H9 (cell line): ENCODE measurements at regions not wholly inside any gene's neighbourhood (a gene's known extent, or its start where the extent isn't known, plus 50 kb on each side); places are given as distances from the start of the nearest gene placed in this dataset.

Experiments
- DNase-seq: peaks from one replicate; pipeline ENCODE4 v3.0.0-alpha.2; 2017
- H2AFZ ChIP-seq: one replicate; pipeline ENCODE4 v1.6.1; 2013; ENCODE audit warnings: mild to moderate bottlenecking, low read length, control low read depth, moderate library complexity
- H2AK5ac ChIP-seq: 2 replicates; pipeline ENCODE4 v1.6.1; 2013; ENCODE audit warnings: low read length, control low read depth, mixed read lengths; ENCODE audit not compliant: insufficient read length
- H2BK120ac ChIP-seq: one replicate; pipeline ENCODE4 v1.6.1; 2013; ENCODE audit warnings: low read depth, mild to moderate bottlenecking, low read length, control low read depth, inconsistent platforms; ENCODE audit not compliant: poor library complexity, severe bottlenecking
- H2BK12ac ChIP-seq: 2 replicates; pipeline ENCODE4 v1.6.1; 2013; ENCODE audit warnings: low read length, control low read depth, mixed read lengths, low read depth; ENCODE audit not compliant: insufficient read length
- H2BK15ac ChIP-seq: 2 replicates; pipeline ENCODE4 v1.6.1; 2013; ENCODE audit warnings: low read depth, low read length, control low read depth
- H2BK20ac ChIP-seq: one replicate; pipeline ENCODE4 v1.6.1; 2013; ENCODE audit warnings: low read depth, mild to moderate bottlenecking, low read length, control low read depth, inconsistent platforms; ENCODE audit not compliant: poor library complexity, severe bottlenecking
- H2BK5ac ChIP-seq: 2 replicates; pipeline ENCODE4 v1.6.1; 2013; ENCODE audit warnings: low read length, control low read depth, mixed read lengths; ENCODE audit not compliant: insufficient read length
- H3K14ac ChIP-seq: 2 replicates; pipeline ENCODE4 v1.6.1; 2013; ENCODE audit warnings: low read length, control low read depth; ENCODE audit not compliant: insufficient read depth
- H3K18ac ChIP-seq: 2 replicates; pipeline ENCODE4 v1.6.1; 2013; ENCODE audit warnings: low read depth, mild to moderate bottlenecking, mixed read lengths, low read length, control low read depth; ENCODE audit not compliant: insufficient read length
- H3K23ac ChIP-seq: 2 replicates; pipeline ENCODE4 v1.6.1; 2013; ENCODE audit warnings: low read length, control low read depth, mixed read lengths, low read depth; ENCODE audit not compliant: insufficient read length
- H3K23me2 ChIP-seq: 2 replicates; pipeline ENCODE4 v1.6.1; 2013; ENCODE audit warnings: low read depth, mild to moderate bottlenecking, mixed read lengths, low read length, control low read depth; ENCODE audit not compliant: insufficient read length, poor library complexity, severe bottlenecking
- H3K27ac ChIP-seq: 2 replicates; pipeline ENCODE4 v1.5.1; 2013; ENCODE audit warnings: low read length, control low read depth, mixed read lengths, low read depth; ENCODE audit not compliant: insufficient read length
- H3K27me3 ChIP-seq: 2 replicates; pipeline ENCODE4 v1.6.1; 2013; ENCODE audit warnings: low read length, control low read depth, inconsistent platforms; ENCODE audit not compliant: insufficient read depth
- H3K4ac ChIP-seq: 2 replicates; pipeline ENCODE4 v1.6.1; 2013; ENCODE audit warnings: low read depth, mild to moderate bottlenecking, control low read depth, inconsistent platforms, low read length, moderate library complexity
- H3K4me1 ChIP-seq: 2 replicates; pipeline ENCODE4 v1.6.1; 2013; ENCODE audit warnings: low read length, control low read depth, inconsistent platforms; ENCODE audit not compliant: insufficient read depth
- H3K4me2 ChIP-seq: 2 replicates; pipeline ENCODE4 v1.6.1; 2013; ENCODE audit warnings: low read length, control low read depth, mixed read lengths; ENCODE audit not compliant: insufficient read length, insufficient read depth
- H3K56ac ChIP-seq: 2 replicates; pipeline ENCODE4 v1.6.1; 2013; ENCODE audit warnings: low read depth, mild to moderate bottlenecking, mixed read lengths, low read length, control low read depth; ENCODE audit not compliant: insufficient read length
- H3K79me1 ChIP-seq: 2 replicates; pipeline ENCODE4 v1.6.1; 2013; ENCODE audit warnings: low read depth, mild to moderate bottlenecking, moderate library complexity, low read length, control low read depth, inconsistent platforms; ENCODE audit not compliant: insufficient read depth, poor library complexity, severe bottlenecking
- H3K79me2 ChIP-seq: 2 replicates; pipeline ENCODE4 v1.6.1; 2013; ENCODE audit warnings: low read length, control low read depth, inconsistent platforms; ENCODE audit not compliant: insufficient read depth
- H3K9ac ChIP-seq: 2 replicates; pipeline ENCODE4 v1.6.1; 2013; ENCODE audit warnings: low read length, control low read depth, mixed read lengths; ENCODE audit not compliant: insufficient read length; ENCODE audit errors: extremely low read depth
- H3K9me3 ChIP-seq: one replicate; pipeline ENCODE4 v1.6.1; 2013; ENCODE audit warnings: low read depth, low read length, inconsistent platforms; ENCODE audit not compliant: control insufficient read depth
- H3T11ph ChIP-seq: one replicate; pipeline ENCODE4 v1.6.1; 2013; ENCODE audit warnings: mild to moderate bottlenecking, low read length, control low read depth, inconsistent platforms
- H4K20me1 ChIP-seq: one replicate; pipeline ENCODE4 v1.6.1; 2013; ENCODE audit not compliant: control insufficient read depth, insufficient read length, insufficient read depth
- H4K5ac ChIP-seq: 2 replicates; pipeline ENCODE4 v1.6.1; 2013; ENCODE audit warnings: low read depth, mild to moderate bottlenecking, mixed read lengths, low read length, control low read depth; ENCODE audit not compliant: insufficient read length
- H4K8ac ChIP-seq: replicated peaks from 2 replicates; pipeline ENCODE4 v1.6.1; 2013; ENCODE audit warnings: low read length, control low read depth, mixed read lengths, low read depth; ENCODE audit not compliant: insufficient read length
- H4K91ac ChIP-seq: 2 replicates; pipeline ENCODE4 v1.6.1; 2013; ENCODE audit warnings: low read depth, mild to moderate bottlenecking, moderate library complexity, mixed read lengths, low read length, control low read depth; ENCODE audit not compliant: insufficient read length
- H3K27ac Mint-ChIP-seq, 3 experiments: 2 replicates in 2 of 3; 3 replicates in 1 of 3; pipeline ENCODE4 v1.8.0; 2020 to 2021; ENCODE audit warnings: mixed read lengths in 3 of 3, mild to moderate bottlenecking in 1 of 3, moderate library complexity in 1 of 3
- H3K27me3 Mint-ChIP-seq: 2 replicates; pipeline ENCODE4 v1.8.0; 2021; ENCODE audit warnings: low read depth, mild to moderate bottlenecking, moderate library complexity, mixed read lengths
- H3K36me3 Mint-ChIP-seq, 3 experiments: 2 replicates in 2 of 3; 3 replicates in 1 of 3; pipeline ENCODE4 v1.8.0; 2020 to 2021; ENCODE audit warnings: low read depth in 3 of 3, mixed read lengths in 3 of 3; ENCODE audit not compliant: insufficient read depth in 1 of 3
- H3K4me1 Mint-ChIP-seq, 2 experiments: 2 replicates each; pipeline ENCODE4 v1.8.0; 2020; ENCODE audit warnings: mixed read lengths in 2 of 2
- H3K4me3 Mint-ChIP-seq, 2 experiments: 2 replicates in 1 of 2; 3 replicates in 1 of 2; pipeline ENCODE4 v1.8.0; 2020 to 2021; ENCODE audit warnings: mild to moderate bottlenecking in 2 of 2, mixed read lengths in 2 of 2, moderate library complexity in 1 of 2
- H3K9me3 Mint-ChIP-seq, 2 experiments: 2 replicates in 1 of 2; 3 replicates in 1 of 2; pipeline ENCODE4 v1.8.0; 2020; ENCODE audit warnings: mild to moderate bottlenecking in 2 of 2, mixed read lengths in 2 of 2, moderate library complexity in 1 of 2
- CTCF ChIP-seq: fragments of 200-600 bp; sonication (generic); conservative IDR thresholded peaks from 3 replicates; pipeline ENCODE4 v1.8.0; 2021; ENCODE audit warnings: antibody characterized with exemption, mild to moderate bottlenecking
- WGBS: extraction: QIAGEN DNeasy Blood & Tissue Kit; methylation state at CpG from one replicate; pipeline ENCODE4 v1.1.7; 2013; ENCODE audit warnings: missing lambda C conversion rate, low lambda C conversion rate, mixed read lengths; ENCODE audit not compliant: insufficient read length; ENCODE audit errors: extremely low coverage; 5-methylcytosine and 5-hydroxymethylcytosine counted together

- no CpG with 5 or more reads among the region's 2 CpGs for WGBS
- Histone ChIP-seq H4K5ac (no peak overlapping the region), H3K14ac (no peak overlapping the region), H3K79me2 (no peaks in the 10 kb centered on the region), H3K79me1 (no peaks in the 10 kb centered on the region), H3K18ac (no peak overlapping the region), H4K8ac (no peak overlapping the region), H2BK5ac (no peak overlapping the region), H3K4me2 (no peak overlapping the region), H3K56ac (no peak overlapping the region), H2BK15ac (no peak overlapping the region), H4K91ac (no peak overlapping the region), H3K23me2 (no peaks in the 10 kb centered on the region), H3T11ph (no peak overlapping the region), H3K4me1 (no peaks in the 10 kb centered on the region), H3K4ac (no peak overlapping the region), H2BK20ac (no peak overlapping the region), H2AK5ac (no peak overlapping the region), H2BK120ac (no peak overlapping the region), H3K27ac (no peak overlapping the region), H3K9me3 (no peaks in the 10 kb centered on the region), H3K9ac (no peak overlapping the region), H4K20me1 (no peaks in the 10 kb centered on the region), H2BK12ac (no peak overlapping the region), H2AFZ (no peak overlapping the region), H3K27me3 (no peaks in the 10 kb centered on the region), H3K23ac (no peak overlapping the region)
- H3K9me3 Mint-ChIP-seq: peaks cover 0 to 3% of the 10 kb centered on the region in 2 experiments; a peak in 2 of 5 replicates
- H3K4me3 Mint-ChIP-seq: no peak overlapping the region
- no peaks in the 10 kb centered on the region for H3K4me1 Mint-ChIP-seq
- DNase-seq: no peak
- no peak overlapping the region for H3K27ac Mint-ChIP-seq
- TF ChIP-seq CTCF: no peak
- H3K27me3 Mint-ChIP-seq: no peaks in the 10 kb centered on the region
- H3K36me3 Mint-ChIP-seq: no peaks in the 10 kb centered on the region
These were observed 213.9 kb upstream of the STXBP5 start for GRCh38 chr6:146990284-146990683.
